ENCODE measurements at regions not wholly inside any gene's neighbourhood (a gene's known extent, or its start where the extent isn't known, plus 50 kb on each side); places are given as distances from the start of the nearest gene placed in this dataset.
"Not testable (repeated sequence)": the region's sequence is repeated elsewhere in the genome, so short reads cannot be mapped to it uniquely, and the experiment has no call there.

- CTCF ChIA-PET: no interaction called here
- POLR2A ChIA-PET: no interaction called here
- DNase-seq (ENCODE audit: extremely low spot score): no peak
- no peak for TF ChIP-seq ZNF384 (IDR thresholded peaks at IDR 0.05)
- TF ChIP-seq FOXM1 (IDR thresholded peaks at IDR 0.05; ENCODE audit: borderline replicate concordance): no peak
- no peak for TF ChIP-seq BHLHE40 (IDR thresholded peaks at IDR 0.05; ENCODE audit: borderline replicate concordance)
- no peak for TF ChIP-seq PKNOX1 (IDR thresholded peaks at IDR 0.05)
- no peak for TF ChIP-seq SUZ12 (IDR thresholded peaks at IDR 0.05)
- no peak for TF ChIP-seq HDGF (IDR thresholded peaks at IDR 0.05; ENCODE audit: borderline replicate concordance)
- TF ChIP-seq LEF1 (IDR thresholded peaks at IDR 0.05; ENCODE audit: borderline replicate concordance): no peak
- TF ChIP-seq SP1 (IDR thresholded peaks at IDR 0.05): no peak
- TF ChIP-seq NFRKB (IDR thresholded peaks at IDR 0.05): no peak
- no peak for TF ChIP-seq L3MBTL2 (conservative IDR thresholded peaks at IDR 0.05)
- TF ChIP-seq ARNT (IDR thresholded peaks at IDR 0.05): no peak
- no peak for TF ChIP-seq FOXK2 (IDR thresholded peaks at IDR 0.05)
- no peak for TF ChIP-seq TARDBP (IDR thresholded peaks at IDR 0.05)
- no peak for TF ChIP-seq ELF4 (IDR thresholded peaks at IDR 0.05)
- TF ChIP-seq FOXA1 (IDR thresholded peaks at IDR 0.05): no peak
- TF ChIP-seq CTBP1 (IDR thresholded peaks at IDR 0.05; ENCODE audit: borderline replicate concordance): no peak
Measured at GRCh38 chr9:12415361-12415760, 277.8 kb upstream of the TYRP1 start.

- no peak for TF ChIP-seq ZNF384 (IDR thresholded peaks at IDR 0.05)
- no peak for TF ChIP-seq BHLHE40 (IDR thresholded peaks at IDR 0.05; ENCODE audit: borderline replicate concordance)
- TF ChIP-seq PKNOX1 (IDR thresholded peaks at IDR 0.05): no peak
- TF ChIP-seq FOXA1 (IDR thresholded peaks at IDR 0.05): no peak
- no peak for TF ChIP-seq TARDBP (IDR thresholded peaks at IDR 0.05)
- no peak for TF ChIP-seq SUZ12 (IDR thresholded peaks at IDR 0.05)
- TF ChIP-seq ARNT (IDR thresholded peaks at IDR 0.05): no peak
- TF ChIP-seq ELF4 (IDR thresholded peaks at IDR 0.05): no peak
- no peak for TF ChIP-seq FOXM1 (IDR thresholded peaks at IDR 0.05; ENCODE audit: borderline replicate concordance)
- no peak for TF ChIP-seq HDGF (IDR thresholded peaks at IDR 0.05; ENCODE audit: borderline replicate concordance)
- no peak for TF ChIP-seq L3MBTL2 (conservative IDR thresholded peaks at IDR 0.05)
- no peak for TF ChIP-seq SP1 (IDR thresholded peaks at IDR 0.05)
- TF ChIP-seq FOXK2 (IDR thresholded peaks at IDR 0.05): no peak
- no peak for TF ChIP-seq CTBP1 (IDR thresholded peaks at IDR 0.05; ENCODE audit: borderline replicate concordance)
- TF ChIP-seq NFRKB (IDR thresholded peaks at IDR 0.05): no peak
- no peak for TF ChIP-seq LEF1 (IDR thresholded peaks at IDR 0.05; ENCODE audit: borderline replicate concordance)
- no peak for DNase-seq (ENCODE audit: extremely low spot score)
- POLR2A ChIA-PET: no interaction called here
- CTCF ChIA-PET: no interaction called here
Measured at GRCh38 chr9:12416716-12417115, 276.5 kb upstream of the TYRP1 start.

- CTCF ChIA-PET: interaction anchor here (0.7 kb wide), 1 partner anchor 13 kb away, joined by 3 read pairs; no protein-coding TSS in a partner anchor
- DNase-seq (ENCODE audit: extremely low spot score): no peak
- POLR2A ChIA-PET: no interaction called here
- no peak for TF ChIP-seq TARDBP (IDR thresholded peaks at IDR 0.05)
- TF ChIP-seq ARNT (IDR thresholded peaks at IDR 0.05): no peak
- no peak for TF ChIP-seq ZNF384 (IDR thresholded peaks at IDR 0.05)
- TF ChIP-seq FOXK2 (IDR thresholded peaks at IDR 0.05): no peak
- no peak for TF ChIP-seq FOXM1 (IDR thresholded peaks at IDR 0.05; ENCODE audit: borderline replicate concordance)
Measured at GRCh38 chr9:12424243-12424642, 268.9 kb upstream of the TYRP1 start.

- ChIA-PET POLR2A (no interaction called here), CTCF (no interaction called here)
- DNase-seq (ENCODE audit: extremely low spot score): peak; percentile 4
- no peak for TF ChIP-seq L3MBTL2 (conservative IDR thresholded peaks at IDR 0.05)
- TF ChIP-seq TARDBP (IDR thresholded peaks at IDR 0.05): no peak
- TF ChIP-seq FOXA1 (IDR thresholded peaks at IDR 0.05): no peak
- no peak for TF ChIP-seq PKNOX1 (IDR thresholded peaks at IDR 0.05)
- TF ChIP-seq SP1 (IDR thresholded peaks at IDR 0.05): no peak
- TF ChIP-seq FOXK2 (IDR thresholded peaks at IDR 0.05): no peak
- no peak for TF ChIP-seq ELF4 (IDR thresholded peaks at IDR 0.05)
- TF ChIP-seq FOXM1 (IDR thresholded peaks at IDR 0.05; ENCODE audit: borderline replicate concordance): no peak
- TF ChIP-seq ZNF384 (IDR thresholded peaks at IDR 0.05): no peak
- no peak for TF ChIP-seq HDGF (IDR thresholded peaks at IDR 0.05; ENCODE audit: borderline replicate concordance)
- TF ChIP-seq NFRKB (IDR thresholded peaks at IDR 0.05): no peak
- no peak for TF ChIP-seq ARNT (IDR thresholded peaks at IDR 0.05)
Measured at GRCh38 chr9:12425878-12426864, 267.0 kb upstream of the TYRP1 start.

GRCh38 chr9:12439267-12439666 is 253.9 kb upstream of the TYRP1 start:
- TF ChIP-seq BHLHE40 (IDR thresholded peaks at IDR 0.05; ENCODE audit: borderline replicate concordance) (no peak), CTBP1 (IDR thresholded peaks at IDR 0.05; ENCODE audit: borderline replicate concordance) (no peak), TARDBP (IDR thresholded peaks at IDR 0.05) (no peak), FOXK2 (IDR thresholded peaks at IDR 0.05) (no peak), SP1 (IDR thresholded peaks at IDR 0.05) (no peak), ZNF384 (IDR thresholded peaks at IDR 0.05) (no peak), PKNOX1 (IDR thresholded peaks at IDR 0.05) (no peak), FOXA1 (IDR thresholded peaks at IDR 0.05) (no peak), NFRKB (IDR thresholded peaks at IDR 0.05) (no peak)
- DNase-seq (ENCODE audit: extremely low spot score): no peak
- ChIA-PET CTCF (no interaction called here), POLR2A (no interaction called here)

GRCh38 chr9:12441080-12441479 is 252.1 kb upstream of the TYRP1 start:
- POLR2A ChIA-PET; DNase-seq (ENCODE audit: extremely low spot score); CTCF ChIA-PET: not testable (repeated sequence)
